ENCODE measurements at regions not wholly inside any gene's neighbourhood (a gene's known extent, or its start where the extent isn't known, plus 50 kb on each side); places are given as distances from the start of the nearest gene placed in this dataset.
"Not testable (repeated sequence)": the region's sequence is repeated elsewhere in the genome, so short reads cannot be mapped to it uniquely, and the experiment has no call there.

GRCh38 chr12:90543841-90544240, 411.1 kb downstream of the CCER1 start:
- no TSS peak for BruUV-seq (replicated peaks)
- Mint-ChIP-seq H3K4me1 (ENCODE audit: low read depth, unreplicated experiment) (no peaks in the 10 kb centered on the region), H3K36me3 (ENCODE audit: insufficient read depth, unreplicated experiment) (no peaks in the 10 kb centered on the region), H3K27me3 (ENCODE audit: unreplicated experiment) (no peaks in the 10 kb centered on the region), H3K27ac (ENCODE audit: unreplicated experiment) (no peak overlapping the region), H3K9me3 (ENCODE audit: low read depth, unreplicated experiment) (peaks cover 6% of the 10 kb centered on the region), H3K4me3 (ENCODE audit: low read depth, unreplicated experiment) (no peak overlapping the region)
- intact Hi-C loops (cut with micrococcal nuclease; ENCODE audit: unreplicated experiment) = loop anchor here (10.0 kb wide), 1 partner anchor 369 kb away; no protein-coding TSS in a partner anchor
- no peak for TF ChIP-seq CTCF (IDR thresholded peaks at IDR 0.05; ENCODE audit: unreplicated experiment)
- CTCF ChIA-PET = no interaction called here
- no peak for DNase-seq

- Mint-ChIP-seq H3K27ac (ENCODE audit: unreplicated experiment) (no peak overlapping the region), H3K27me3 (ENCODE audit: unreplicated experiment) (no peaks in the 10 kb centered on the region), H3K9me3 (ENCODE audit: low read depth, unreplicated experiment) (peaks cover 6% of the 10 kb centered on the region), H3K4me3 (ENCODE audit: low read depth, unreplicated experiment) (no peak overlapping the region), H3K36me3 (ENCODE audit: insufficient read depth, unreplicated experiment) (no peaks in the 10 kb centered on the region), H3K4me1 (ENCODE audit: low read depth, unreplicated experiment) (no peaks in the 10 kb centered on the region)
- CTCF ChIA-PET = no interaction called here
- TF ChIP-seq CTCF (IDR thresholded peaks at IDR 0.05; ENCODE audit: unreplicated experiment) = no peak
- DNase-seq = no peak
- intact Hi-C loops (cut with micrococcal nuclease; ENCODE audit: unreplicated experiment) = loop anchor here (10.0 kb wide), 1 partner anchor 369 kb away; no protein-coding TSS in a partner anchor
- BruUV-seq (replicated peaks) = no TSS peak
These were observed 411.6 kb downstream of the CCER1 start for GRCh38 chr12:90543374-90543773.

GRCh38 chr12:90542852-90543251, 412.1 kb downstream of the CCER1 start:
- H3K4me3 Mint-ChIP-seq (ENCODE audit: low read depth, unreplicated experiment); H3K9me3 Mint-ChIP-seq (ENCODE audit: low read depth, unreplicated experiment); H3K36me3 Mint-ChIP-seq (ENCODE audit: insufficient read depth, unreplicated experiment); H3K27me3 Mint-ChIP-seq (ENCODE audit: unreplicated experiment); H3K4me1 Mint-ChIP-seq (ENCODE audit: low read depth, unreplicated experiment); CTCF ChIA-PET; H3K27ac Mint-ChIP-seq (ENCODE audit: unreplicated experiment); BruUV-seq (replicated peaks); DNase-seq: not testable (repeated sequence)
- intact Hi-C loops (cut with micrococcal nuclease; ENCODE audit: unreplicated experiment) = loop anchor here (10.0 kb wide), 1 partner anchor 368 kb away; no protein-coding TSS in a partner anchor

GRCh38 chr12:90533828-90534227, 421.1 kb downstream of the CCER1 start:
- H3K9me3 Mint-ChIP-seq (ENCODE audit: low read depth, unreplicated experiment) = peaks cover 11% of the 10 kb centered on the region
- H3K27ac Mint-ChIP-seq (ENCODE audit: unreplicated experiment); H3K27me3 Mint-ChIP-seq (ENCODE audit: unreplicated experiment); H3K4me3 Mint-ChIP-seq (ENCODE audit: low read depth, unreplicated experiment); intact Hi-C loops (cut with micrococcal nuclease; ENCODE audit: unreplicated experiment); BruUV-seq (replicated peaks); H3K4me1 Mint-ChIP-seq (ENCODE audit: low read depth, unreplicated experiment); DNase-seq; H3K36me3 Mint-ChIP-seq (ENCODE audit: insufficient read depth, unreplicated experiment); CTCF ChIA-PET: not testable (repeated sequence)

GRCh38 chr12:90520002-90520734, 434.8 kb downstream of the CCER1 start:
- CTCF ChIA-PET = interaction anchor here (0.9 kb wide), 1 partner anchor 10 kb away, joined by 3 read pairs; no protein-coding TSS in a partner anchor

More at GRCh38 chr12:90520002-90520734, 434.8 kb downstream of the CCER1 start:
- H3K4me1 Mint-ChIP-seq (ENCODE audit: low read depth, unreplicated experiment) = no peaks in the 10 kb centered on the region
- H3K27ac Mint-ChIP-seq (ENCODE audit: unreplicated experiment) = no peak overlapping the region
- peaks cover 21% of the 10 kb centered on the region for H3K9me3 Mint-ChIP-seq (ENCODE audit: low read depth, unreplicated experiment)
- no peak overlapping the region for H3K4me3 Mint-ChIP-seq (ENCODE audit: low read depth, unreplicated experiment)
- no TSS peak for BruUV-seq (replicated peaks)
- no peak for TF ChIP-seq CTCF (IDR thresholded peaks at IDR 0.05; ENCODE audit: unreplicated experiment)
- no peaks in the 10 kb centered on the region for H3K36me3 Mint-ChIP-seq (ENCODE audit: insufficient read depth, unreplicated experiment)
- no peaks in the 10 kb centered on the region for H3K27me3 Mint-ChIP-seq (ENCODE audit: unreplicated experiment)
- DNase-seq = no peak
- intact Hi-C loops (cut with micrococcal nuclease; ENCODE audit: unreplicated experiment) = no loop called here
